K562 (cell line): ENCODE measurements at regions not wholly inside any gene's neighbourhood (a gene's known extent, or its start where the extent isn't known, plus 50 kb on each side); places are given as distances from the start of the nearest gene placed in this dataset.

Source experiments
- ATAC-seq: fragments of 200-7000 bp; cut with Tn5 transposase; 3 replicates; pipeline ENCODE4 v1.9.1; 2020; ENCODE audit warnings: moderate library complexity
- BruUV-seq: library from RNA; stranded (reverse); fragments of 400-500 nt; replicated peaks from 2 replicates; lab custom pipeline; 2021; lab: Mats Ljungman, UMichigan
- CTCF ChIA-PET: fragments of 300-600 bp; formaldehyde crosslinking; extraction: SDS; loops from one replicate; lab custom pipeline; 2021; ENCODE audit warnings: low intra/inter-chr PET ratio; lab: Yijun Ruan, JAX
- POLR2A ChIA-PET: fragments of 300-600, 350-650 bp; sonication (Branson Sonifier 250); formaldehyde crosslinking; extraction: SDS; loops from one replicate; lab custom pipeline; 2021; ENCODE audit warnings: antibody characterized with exemption, inconsistent platforms; lab: Yijun Ruan, JAX
- DNase-seq, 4 experiments: peaks; one replicate each; pipeline versions ENCODE4 v3.0.0 to v3.0.0-alpha.2; 2011 to 2018; ENCODE audit warnings: low spot score in 3 of 4, mixed read lengths in 3 of 4; ENCODE audit errors: extremely low read depth in 1 of 4
- FAIRE-seq: peaks from 2 replicates; lab custom pipeline; 2011; peaks lifted over from hg19 to GRCh38; lab: Jason Lieb, UNC
- H2AFZ ChIP-seq: 2 replicates; pipeline ENCODE4 v1.6.0; 2011; ENCODE audit warnings: low read depth, low read length, control low read depth, inconsistent platforms
- H3K27ac ChIP-seq: fragments of 200-600 bp; 3 replicates; pipeline ENCODE4 v1.8.0; 2011; ENCODE audit warnings: low read depth, mild to moderate bottlenecking, control low read depth, inconsistent platforms, low read length, moderate library complexity, mixed read lengths; ENCODE audit errors: extremely low read depth
- H3K27me3 ChIP-seq, 2 experiments: fragments of 300-600 bp in 1 of 2; 2 replicates in 1 of 2; 3 replicates in 1 of 2; pipeline versions ENCODE4 v1.6.0 to v1.8.0; 2011; ENCODE audit warnings: inconsistent platforms in 2 of 2, low read length in 2 of 2, mild to moderate bottlenecking in 1 of 2, mixed read lengths in 1 of 2, moderate library complexity in 1 of 2; ENCODE audit not compliant: control insufficient read depth in 2 of 2, insufficient read depth in 2 of 2
- H3K36me3 ChIP-seq: fragments of 300-600 bp; 3 replicates; pipeline ENCODE4 v1.8.0; 2011; ENCODE audit warnings: mild to moderate bottlenecking, low read length, inconsistent platforms; ENCODE audit not compliant: control insufficient read depth, insufficient read depth
- H3K4me1 ChIP-seq, 2 experiments: fragments of 200-600 bp in 1 of 2; replicated peaks in 1 of 2; 2 replicates in 1 of 2; 3 replicates in 1 of 2; pipeline versions ENCODE4 v1.5.1 to v1.8.0; 2011; ENCODE audit warnings: inconsistent platforms in 2 of 2, low read length in 2 of 2, mild to moderate bottlenecking in 1 of 2, mixed read lengths in 1 of 2, moderate library complexity in 1 of 2; ENCODE audit not compliant: control insufficient read depth in 2 of 2, insufficient read depth in 2 of 2
- H3K4me2 ChIP-seq: 2 replicates; pipeline ENCODE4 v1.6.1; 2011; ENCODE audit warnings: low read length, control low read depth, inconsistent platforms, mixed read lengths; ENCODE audit not compliant: insufficient read depth
- H3K4me3 ChIP-seq: fragments of 200-600 bp; sonication (generic), shearing (Covaris generic); 2 replicates; pipeline ENCODE4 v1.5.1; 2016; ENCODE audit warnings: control low read depth, inconsistent platforms
- H3K79me2 ChIP-seq: fragments of 200-600 bp; 3 replicates; pipeline ENCODE4 v1.8.0; 2011; ENCODE audit warnings: low read length, inconsistent platforms; ENCODE audit not compliant: control insufficient read depth, insufficient read depth
- H3K9ac ChIP-seq, 2 experiments: 2 replicates each; pipeline versions ENCODE4 v1.6.0 to v1.6.1; 2011; ENCODE audit warnings: low read depth in 2 of 2, low read length in 2 of 2, control low read depth in 1 of 2, inconsistent platforms in 1 of 2, mild to moderate bottlenecking in 1 of 2, mixed read lengths in 1 of 2; ENCODE audit not compliant: insufficient read depth in 1 of 2
- H3K9me1 ChIP-seq: one replicate; pipeline ENCODE4 v1.6.0; 2011; ENCODE audit warnings: inconsistent platforms, mild to moderate bottlenecking, low read length, moderate library complexity; ENCODE audit not compliant: control insufficient read depth, insufficient read depth
- H3K9me3 ChIP-seq: replicated peaks from 2 replicates; pipeline ENCODE4 v1.5.1; 2011; ENCODE audit warnings: low read depth, low read length, inconsistent platforms; ENCODE audit not compliant: control insufficient read depth, insufficient read depth
- H4K20me1 ChIP-seq: replicated peaks from 2 replicates; pipeline ENCODE4 v1.6.1; 2011; ENCODE audit warnings: low read length, inconsistent platforms, mixed read lengths; ENCODE audit not compliant: control insufficient read depth, insufficient read depth
- GTF2E2 ChIP-seq: fragments of 200-800 bp; sonication (Bioruptor generic); IDR thresholded peaks from 2 replicates; pipeline ENCODE4 v1.6.1; 2016; ENCODE audit warnings: missing genetic modification characterization, missing compliant biosample characterization
- KLF1 ChIP-seq: fragments of 450-650 bp; IDR thresholded peaks from 2 replicates; pipeline ENCODE4 v1.6.1; 2016; ENCODE audit warnings: missing genetic modification characterization, missing compliant biosample characterization
- TAF15 ChIP-seq: fragments of 200-400 bp; formaldehyde crosslinking; IDR thresholded peaks from 2 replicates; pipeline ENCODE4 v1.6.1; 2017; ENCODE audit warnings: mild to moderate bottlenecking, low read depth, low read length, moderate library complexity
- ZNF232 ChIP-seq: sonication (generic); formaldehyde crosslinking; IDR thresholded peaks from 2 replicates; pipeline ENCODE4 v1.8.0; 2022; ENCODE audit warnings: mild to moderate bottlenecking, missing genetic modification reagents
- WGBS: fragments of 100-300 bp; shearing (Covaris generic); methylation state at CpG from one replicate; pipeline ENCODE4 v1.1.6; 2016; ENCODE audit warnings: low coverage, mixed read lengths; ENCODE audit not compliant: insufficient coverage; ENCODE audit errors: missing lambda C conversion rate; 5-methylcytosine and 5-hydroxymethylcytosine counted together
- in situ Hi-C: fragments of 300-500 bp; cut with MboI; formaldehyde crosslinking; loops from 4 replicates; pipeline ENCODE4 v1.15.0; 2018; ENCODE audit warnings: inconsistent platforms, mixed read lengths
- intact Hi-C: fragments of 100-400 bp; cut with micrococcal nuclease; formaldehyde crosslinking; loops from 2 replicates; pipeline ENCODE4 v1.14.2; 2022
- TF ChIP-seq, protein P1 (sequence below): IDR thresholded peaks from 2 replicates; pipeline ENCODE4 v1.6.1; 2016; ENCODE audit warnings: missing genetic modification characterization, missing compliant biosample characterization
- TF ChIP-seq, protein P2 (sequence below): sonication (generic); formaldehyde crosslinking; IDR thresholded peaks from 2 replicates; pipeline ENCODE4 v1.8.1; 2023; ENCODE audit warnings: mild to moderate bottlenecking, missing genetic modification reagents
- TF ChIP-seq, protein P3 (sequence below), 2 experiments: fragments of 450-650 bp; formaldehyde crosslinking in 1 of 2; IDR thresholded peaks; 2 replicates each; pipeline versions ENCODE4 v1.4.0 to v1.6.1; 2014 to 2020; ENCODE audit warnings: mild to moderate bottlenecking in 2 of 2, borderline replicate concordance in 1 of 2, low read depth in 1 of 2
- TF ChIP-seq, protein P4 (sequence below): fragments of 450-650 bp; formaldehyde crosslinking; IDR thresholded peaks from 2 replicates; pipeline ENCODE4 v1.4.0; 2022; ENCODE audit warnings: missing genetic modification characterization

DNA sequence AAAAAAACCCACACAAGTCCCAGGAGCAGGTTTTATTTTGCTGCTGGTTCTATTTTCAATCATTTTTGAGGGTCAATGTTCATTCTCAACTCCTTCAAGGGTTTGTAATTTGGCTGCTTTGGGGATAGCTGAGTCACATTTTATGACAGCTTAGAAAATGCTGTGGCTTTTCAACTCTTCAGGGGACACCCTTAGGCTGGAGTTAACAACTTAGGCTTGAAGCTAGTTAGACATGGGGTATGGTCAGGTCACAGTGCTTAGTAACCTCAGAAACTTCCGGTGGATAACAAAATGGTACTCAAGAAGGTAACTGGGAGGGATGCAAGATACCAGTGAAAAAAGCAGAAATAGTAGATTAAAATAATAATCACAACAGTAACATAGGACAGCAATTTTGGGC is 308.8 kb downstream of the HHIPL2 start:
- in situ Hi-C loops (no loop called here), intact Hi-C loops (no loop called here)
- WGBS, result 10% methylated on average over 1 of the region's 1 CpG
- Histone ChIP-seq H3K36me3 (no peaks in the 10 kb centered on the region), H3K9me3 (peaks cover 3% of the 10 kb centered on the region; the same call in 1 of the 2 replicates), H3K27me3 (no peaks in the 10 kb centered on the region), H3K4me2 (no peak overlapping the region), H2AFZ (no peak overlapping the region), H3K9ac (no peak overlapping the region), H3K4me1 (peaks cover 0 to 6% of the 10 kb centered on the region in 2 experiments; a peak in 2 of 5 replicates), H3K9me1 (no peaks in the 10 kb centered on the region), H3K79me2 (no peaks in the 10 kb centered on the region), H3K4me3 (no peak overlapping the region), H4K20me1 (no peaks in the 10 kb centered on the region), H3K27ac (no peak overlapping the region)
- ChIA-PET CTCF (no interaction called here), POLR2A (no interaction called here)
- FAIRE-seq, result no peak
- no TSS peak for BruUV-seq
- DNase-seq, result no peak
- no peak for ATAC-seq
- TF ChIP-seq, protein P1, sequence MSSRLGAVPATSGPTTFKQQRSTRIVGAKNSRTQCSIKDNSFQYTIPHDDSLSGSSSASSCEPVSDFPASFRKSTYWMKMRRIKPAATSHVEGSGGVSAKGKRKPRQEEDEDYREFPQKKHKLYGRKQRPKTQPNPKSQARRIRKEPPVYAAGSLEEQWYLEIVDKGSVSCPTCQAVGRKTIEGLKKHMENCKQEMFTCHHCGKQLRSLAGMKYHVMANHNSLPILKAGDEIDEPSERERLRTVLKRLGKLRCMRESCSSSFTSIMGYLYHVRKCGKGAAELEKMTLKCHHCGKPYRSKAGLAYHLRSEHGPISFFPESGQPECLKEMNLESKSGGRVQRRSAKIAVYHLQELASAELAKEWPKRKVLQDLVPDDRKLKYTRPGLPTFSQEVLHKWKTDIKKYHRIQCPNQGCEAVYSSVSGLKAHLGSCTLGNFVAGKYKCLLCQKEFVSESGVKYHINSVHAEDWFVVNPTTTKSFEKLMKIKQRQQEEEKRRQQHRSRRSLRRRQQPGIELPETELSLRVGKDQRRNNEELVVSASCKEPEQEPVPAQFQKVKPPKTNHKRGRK (tag), result no peak
- TF ChIP-seq TAF15 (no peak), ZNF232 (no peak), KLF1 (tag) (no peak), GTF2E2 (no peak)
- TF ChIP-seq, protein P2, sequence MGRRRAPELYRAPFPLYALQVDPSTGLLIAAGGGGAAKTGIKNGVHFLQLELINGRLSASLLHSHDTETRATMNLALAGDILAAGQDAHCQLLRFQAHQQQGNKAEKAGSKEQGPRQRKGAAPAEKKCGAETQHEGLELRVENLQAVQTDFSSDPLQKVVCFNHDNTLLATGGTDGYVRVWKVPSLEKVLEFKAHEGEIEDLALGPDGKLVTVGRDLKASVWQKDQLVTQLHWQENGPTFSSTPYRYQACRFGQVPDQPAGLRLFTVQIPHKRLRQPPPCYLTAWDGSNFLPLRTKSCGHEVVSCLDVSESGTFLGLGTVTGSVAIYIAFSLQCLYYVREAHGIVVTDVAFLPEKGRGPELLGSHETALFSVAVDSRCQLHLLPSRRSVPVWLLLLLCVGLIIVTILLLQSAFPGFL (CRISPR knock-in tag), result no peak
- TF ChIP-seq, protein P3, sequence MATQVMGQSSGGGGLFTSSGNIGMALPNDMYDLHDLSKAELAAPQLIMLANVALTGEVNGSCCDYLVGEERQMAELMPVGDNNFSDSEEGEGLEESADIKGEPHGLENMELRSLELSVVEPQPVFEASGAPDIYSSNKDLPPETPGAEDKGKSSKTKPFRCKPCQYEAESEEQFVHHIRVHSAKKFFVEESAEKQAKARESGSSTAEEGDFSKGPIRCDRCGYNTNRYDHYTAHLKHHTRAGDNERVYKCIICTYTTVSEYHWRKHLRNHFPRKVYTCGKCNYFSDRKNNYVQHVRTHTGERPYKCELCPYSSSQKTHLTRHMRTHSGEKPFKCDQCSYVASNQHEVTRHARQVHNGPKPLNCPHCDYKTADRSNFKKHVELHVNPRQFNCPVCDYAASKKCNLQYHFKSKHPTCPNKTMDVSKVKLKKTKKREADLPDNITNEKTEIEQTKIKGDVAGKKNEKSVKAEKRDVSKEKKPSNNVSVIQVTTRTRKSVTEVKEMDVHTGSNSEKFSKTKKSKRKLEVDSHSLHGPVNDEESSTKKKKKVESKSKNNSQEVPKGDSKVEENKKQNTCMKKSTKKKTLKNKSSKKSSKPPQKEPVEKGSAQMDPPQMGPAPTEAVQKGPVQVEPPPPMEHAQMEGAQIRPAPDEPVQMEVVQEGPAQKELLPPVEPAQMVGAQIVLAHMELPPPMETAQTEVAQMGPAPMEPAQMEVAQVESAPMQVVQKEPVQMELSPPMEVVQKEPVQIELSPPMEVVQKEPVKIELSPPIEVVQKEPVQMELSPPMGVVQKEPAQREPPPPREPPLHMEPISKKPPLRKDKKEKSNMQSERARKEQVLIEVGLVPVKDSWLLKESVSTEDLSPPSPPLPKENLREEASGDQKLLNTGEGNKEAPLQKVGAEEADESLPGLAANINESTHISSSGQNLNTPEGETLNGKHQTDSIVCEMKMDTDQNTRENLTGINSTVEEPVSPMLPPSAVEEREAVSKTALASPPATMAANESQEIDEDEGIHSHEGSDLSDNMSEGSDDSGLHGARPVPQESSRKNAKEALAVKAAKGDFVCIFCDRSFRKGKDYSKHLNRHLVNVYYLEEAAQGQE (IDR thresholded peaks at IDR 0.05; ENCODE audit: borderline replicate concordance), result no peak
- TF ChIP-seq, protein P3 (CRISPR knock-in tag; IDR thresholded peaks at IDR 0.05; ENCODE audit: low read depth), result no peak
- TF ChIP-seq, protein P4, sequence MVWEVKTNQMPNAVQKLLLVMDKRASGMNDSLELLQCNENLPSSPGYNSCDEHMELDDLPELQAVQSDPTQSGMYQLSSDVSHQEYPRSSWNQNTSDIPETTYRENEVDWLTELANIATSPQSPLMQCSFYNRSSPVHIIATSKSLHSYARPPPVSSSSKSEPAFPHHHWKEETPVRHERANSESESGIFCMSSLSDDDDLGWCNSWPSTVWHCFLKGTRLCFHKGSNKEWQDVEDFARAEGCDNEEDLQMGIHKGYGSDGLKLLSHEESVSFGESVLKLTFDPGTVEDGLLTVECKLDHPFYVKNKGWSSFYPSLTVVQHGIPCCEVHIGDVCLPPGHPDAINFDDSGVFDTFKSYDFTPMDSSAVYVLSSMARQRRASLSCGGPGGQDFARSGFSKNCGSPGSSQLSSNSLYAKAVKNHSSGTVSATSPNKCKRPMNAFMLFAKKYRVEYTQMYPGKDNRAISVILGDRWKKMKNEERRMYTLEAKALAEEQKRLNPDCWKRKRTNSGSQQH, result no peak
